Endothelial cell of umbilical vein (primary cell): ENCODE measurements at regions not wholly inside any gene's neighbourhood (a gene's known extent, or its start where the extent isn't known, plus 50 kb on each side); places are given as distances from the start of the nearest gene placed in this dataset.

Experiments used
- BruUV-seq: library from RNA; stranded (reverse); fragments of 400-500 nt; replicated peaks from 2 replicates; lab custom pipeline; 2021; lab: Mats Ljungman, UMichigan
- CTCF ChIA-PET: fragments of 300-600, 350-600 bp; sonication (Branson Sonifier 250); formaldehyde crosslinking; loops from one replicate; lab custom pipeline; 2021; ENCODE audit warnings: antibody characterized with exemption, inconsistent platforms; lab: Charles Lee
- POLR2A ChIA-PET: fragments of 300-600, 350-600 bp; sonication (Branson Sonifier 250); formaldehyde crosslinking; loops from one replicate; lab custom pipeline; 2021; ENCODE audit warnings: antibody characterized with exemption, inconsistent platforms; lab: Charles Lee
- DNase-seq: peaks from one replicate; pipeline ENCODE4 v3.0.0-alpha.2; 2011; ENCODE audit warnings: low read depth, low spot score
- FAIRE-seq: peaks from 2 replicates; lab custom pipeline; 2011; peaks lifted over from hg19 to GRCh38; lab: Jason Lieb, UNC
- H2AFZ ChIP-seq: 2 replicates; pipeline ENCODE4 v1.6.0; 2012; ENCODE audit warnings: low read depth, low read length, control low read depth, inconsistent platforms
- H3K27ac ChIP-seq: 2 replicates; pipeline ENCODE4 v1.5.1; 2011; ENCODE audit warnings: low read depth, mild to moderate bottlenecking, control low read depth, low read length, moderate library complexity; ENCODE audit not compliant: insufficient read depth
- H3K27me3 ChIP-seq, 2 experiments: 2 replicates each; pipeline versions ENCODE4 v1.6.0 to v1.6.1; 2011; ENCODE audit warnings: low read length in 2 of 2, mixed read lengths in 1 of 2; ENCODE audit not compliant: control insufficient read depth in 2 of 2, insufficient read depth in 2 of 2
- H3K36me3 ChIP-seq, 2 experiments: 2 replicates in 1 of 2; 3 replicates in 1 of 2; pipeline ENCODE4 v1.5.1; 2011; ENCODE audit warnings: low read length in 2 of 2, mild to moderate bottlenecking in 1 of 2, moderate library complexity in 1 of 2; ENCODE audit not compliant: control insufficient read depth in 2 of 2, insufficient read depth in 2 of 2; ENCODE audit errors: extremely low read depth in 1 of 2
- H3K4me1 ChIP-seq: 3 replicates; pipeline ENCODE4 v1.5.1; 2011; ENCODE audit warnings: mild to moderate bottlenecking, low read length; ENCODE audit not compliant: control insufficient read depth, insufficient read depth; ENCODE audit errors: extremely low read depth
- H3K4me2 ChIP-seq: 2 replicates; pipeline ENCODE4 v1.6.1; 2011; ENCODE audit warnings: low read length, control low read depth, mixed read lengths; ENCODE audit not compliant: insufficient read depth
- H3K4me3 ChIP-seq, 3 experiments: fragments of 200-600 bp in 1 of 3; sonication (generic), shearing (Covaris generic) in 1 of 3; replicated peaks in 1 of 3; 2 replicates each; pipeline ENCODE4 v1.5.1; 2011 to 2016; ENCODE audit warnings: control low read depth in 3 of 3, low read length in 3 of 3, mild to moderate bottlenecking in 2 of 3, inconsistent platforms in 1 of 3, low read depth in 1 of 3, moderate library complexity in 1 of 3; ENCODE audit not compliant: insufficient read depth in 1 of 3
- H3K79me2 ChIP-seq: 2 replicates; pipeline ENCODE4 v1.6.0; 2012; ENCODE audit warnings: low read length, inconsistent platforms; ENCODE audit not compliant: control insufficient read depth, insufficient read depth
- H3K9ac ChIP-seq: replicated peaks from 2 replicates; pipeline ENCODE3; 2011; ENCODE audit warnings: low read length, control low read depth; ENCODE audit not compliant: insufficient read depth; ENCODE audit errors: extremely low read depth
- H3K9me1 ChIP-seq: replicated peaks from 3 replicates; pipeline ENCODE4 v1.6.0; 2011; ENCODE audit warnings: mild to moderate bottlenecking, low read length; ENCODE audit not compliant: control insufficient read depth, insufficient read depth; ENCODE audit errors: extremely low read depth
- H3K9me3 ChIP-seq: replicated peaks from 2 replicates; pipeline ENCODE4 v1.5.1; 2012; ENCODE audit warnings: low read length, inconsistent platforms; ENCODE audit not compliant: control insufficient read depth, insufficient read depth
- H4K20me1 ChIP-seq: replicated peaks from 2 replicates; pipeline ENCODE3; 2011; ENCODE audit warnings: mild to moderate bottlenecking, low read length; ENCODE audit not compliant: control insufficient read depth, insufficient read depth; ENCODE audit errors: extremely low read depth
- CTCF ChIP-seq, 2 donors: IDR thresholded peaks; 1 replicate in 1 of 2; 2 replicates in 1 of 2; pipeline ENCODE4 v1.5.1; 2011; ENCODE audit warnings: low read length in 2 of 2, mild to moderate bottlenecking in 2 of 2, moderate library complexity in 2 of 2, control low read depth in 1 of 2, inconsistent platforms in 1 of 2, low read depth in 1 of 2; ENCODE audit not compliant: insufficient read depth in 1 of 2; ENCODE audit errors: extremely low read depth in 1 of 2
- EZH2 ChIP-seq: IDR thresholded peaks from 2 replicates; pipeline ENCODE4 v1.6.1; 2012; ENCODE audit warnings: borderline replicate concordance, low read depth, mild to moderate bottlenecking, moderate library complexity, low read length, inconsistent platforms; ENCODE audit not compliant: severe bottlenecking
- FOS ChIP-seq: IDR thresholded peaks from 2 replicates; pipeline ENCODE4 v1.6.1; 2011; ENCODE audit warnings: mild to moderate bottlenecking, low read length, moderate library complexity, borderline replicate concordance; ENCODE audit not compliant: insufficient read depth
- GATA2 ChIP-seq: IDR thresholded peaks from 2 replicates; pipeline ENCODE4 v1.7.0; 2011; ENCODE audit warnings: low read depth, mild to moderate bottlenecking, moderate library complexity, mixed read lengths, low read length; ENCODE audit not compliant: insufficient read length, insufficient read depth
- JUN ChIP-seq: IDR thresholded peaks from 2 replicates; pipeline ENCODE4 v1.6.1; 2011; ENCODE audit warnings: borderline replicate concordance, low read depth; ENCODE audit not compliant: insufficient read length, insufficient read depth
- MAX ChIP-seq: IDR thresholded peaks from 2 replicates; pipeline ENCODE4 v1.6.1; 2011; ENCODE audit not compliant: insufficient read depth, insufficient read length
- MYC ChIP-seq: IDR thresholded peaks from one replicate; pipeline ENCODE4 v1.6.1; 2011; ENCODE audit warnings: mild to moderate bottlenecking, low read depth, low read length
- POLR2A ChIP-seq: IDR thresholded peaks from 2 replicates; pipeline ENCODE4 v1.6.1; 2012; ENCODE audit warnings: low read depth, mild to moderate bottlenecking, control low read depth, low read length
- POLR2AphosphoS5 ChIP-seq: IDR thresholded peaks from 2 replicates; pipeline ENCODE4 v1.6.1; 2012; ENCODE audit warnings: low read depth, mild to moderate bottlenecking, control low read depth, low read length, moderate library complexity; ENCODE audit not compliant: insufficient read depth
- dilution Hi-C: fragments of 300-500 bp; cut with MboI; formaldehyde crosslinking; loops from one replicate; pipeline ENCODE4 v1.15.0; 2019; ENCODE audit warnings: low sequenced_read_pairs; ENCODE audit not compliant: extremely low pct_ligation_motif_present
- intact Hi-C: fragments of 100-400 bp; cut with micrococcal nuclease; formaldehyde crosslinking; loops from one replicate; pipeline ENCODE4 v1.10.0; 2022

GRCh38 chr1:80825067-80825466, 975.7 kb upstream of the ADGRL2 start:
- dilution Hi-C loops: no loop called here
- intact Hi-C loops: no loop called here
- no TSS peak for BruUV-seq
- Histone ChIP-seq H2AFZ (no peak overlapping the region), H3K4me2 (no peak overlapping the region), H3K36me3 (no peaks in the 10 kb centered on the region), H3K9ac (no peak overlapping the region), H3K27me3 (no peaks in the 10 kb centered on the region), H4K20me1 (no peaks in the 10 kb centered on the region), H3K4me1 (no peaks in the 10 kb centered on the region), H3K9me3 (no peaks in the 10 kb centered on the region), H3K9me1 (no peaks in the 10 kb centered on the region), H3K27ac (no peak overlapping the region), H3K4me3 (no peak overlapping the region), H3K79me2 (no peaks in the 10 kb centered on the region)
- POLR2A ChIA-PET: no interaction called here
- CTCF ChIA-PET: interaction anchor here (1.0 kb wide), 1 partner anchor 9 kb away, joined by 3 read pairs; no protein-coding TSS in a partner anchor
- DNase-seq (no peak), FAIRE-seq (no peak)
- TF ChIP-seq POLR2A (no peak), CTCF (IDR thresholded peaks at IDR 0.05; ENCODE audit: extremely low read depth in 1 of 2, insufficient read depth in 1 of 2, low read depth in 1 of 2, low read length in 2 of 2) (no peak), MYC (no peak), GATA2 (no peak), POLR2AphosphoS5 (no peak), EZH2 (no peak), MAX (no peak), FOS (no peak), JUN (no peak)
